ENCODE measurements at regions not wholly inside any gene's neighbourhood (a gene's known extent, or its start where the extent isn't known, plus 50 kb on each side); places are given as distances from the start of the nearest gene placed in this dataset.
"Not testable (repeated sequence)": the region's sequence is repeated elsewhere in the genome, so short reads cannot be mapped to it uniquely, and the experiment has no call there.

GRCh38 chr2:13289310-13289709 is 572.6 kb downstream of the TRIB2 start:
- H3K27ac ChIP-seq (ENCODE audit: low read length) = no peak overlapping the region
- no peak overlapping the region for H3K9ac ChIP-seq (ENCODE audit: low read length)
- no peaks in the 10 kb centered on the region for H3K36me3 ChIP-seq (replicated peaks; ENCODE audit: low read depth, low read length)
- H3K4me3 ChIP-seq (ENCODE audit: low read length) = no peak overlapping the region
- no peaks in the 10 kb centered on the region for H3K9me3 ChIP-seq (ENCODE audit: insufficient read depth, low read length)
- no peak for TF ChIP-seq CTCF (IDR thresholded peaks at IDR 0.05; ENCODE audit: low read depth, low read length)
- no peak for TF ChIP-seq EZH2phosphoT487 (IDR thresholded peaks at IDR 0.05; ENCODE audit: low read depth)
- no peaks in the 10 kb centered on the region for H4K20me1 ChIP-seq (ENCODE audit: insufficient read depth, low read length)
- H3K4me2 ChIP-seq (ENCODE audit: low read length) = no peak overlapping the region
- no peaks in the 10 kb centered on the region for H3K79me2 ChIP-seq (ENCODE audit: low read length)
- H2AFZ ChIP-seq (ENCODE audit: low read depth, low read length) = no peak overlapping the region
- peaks cover 10% of the 10 kb centered on the region for H3K4me1 ChIP-seq (ENCODE audit: low read length)
- no peaks in the 10 kb centered on the region for H3K27me3 ChIP-seq (ENCODE audit: low read depth, low read length)

- H3K27ac ChIP-seq (ENCODE audit: low read length); H4K20me1 ChIP-seq (ENCODE audit: insufficient read depth, low read length); H3K4me3 ChIP-seq (ENCODE audit: low read length); H3K9me3 ChIP-seq (ENCODE audit: insufficient read depth, low read length); H2AFZ ChIP-seq (ENCODE audit: low read depth, low read length); H3K4me2 ChIP-seq (ENCODE audit: low read length); H3K4me1 ChIP-seq (ENCODE audit: low read length); H3K79me2 ChIP-seq (ENCODE audit: low read length); H3K36me3 ChIP-seq (replicated peaks; ENCODE audit: low read depth, low read length); H3K9ac ChIP-seq (ENCODE audit: low read length); H3K27me3 ChIP-seq (ENCODE audit: low read depth, low read length): not testable (repeated sequence)
Measured at GRCh38 chr2:13308478-13308805, 591.7 kb downstream of the TRIB2 start.

- H3K9ac ChIP-seq (ENCODE audit: low read length) = no peak overlapping the region
- H3K4me2 ChIP-seq (ENCODE audit: low read length) = no peak overlapping the region
- TF ChIP-seq CTCF (IDR thresholded peaks at IDR 0.05; ENCODE audit: low read depth, low read length) = no peak
- no peak for TF ChIP-seq EZH2phosphoT487 (IDR thresholded peaks at IDR 0.05; ENCODE audit: low read depth)
- no peak overlapping the region for H3K4me3 ChIP-seq (ENCODE audit: low read length)
- no peaks in the 10 kb centered on the region for H3K27me3 ChIP-seq (ENCODE audit: low read depth, low read length)
- H3K9me3 ChIP-seq (ENCODE audit: insufficient read depth, low read length) = no peaks in the 10 kb centered on the region
- no peak overlapping the region for H2AFZ ChIP-seq (ENCODE audit: low read depth, low read length)
- no peaks in the 10 kb centered on the region for H4K20me1 ChIP-seq (ENCODE audit: insufficient read depth, low read length)
- H3K4me1 ChIP-seq (ENCODE audit: low read length) = peaks cover 8% of the 10 kb centered on the region
- no peak overlapping the region for H3K27ac ChIP-seq (ENCODE audit: low read length)
- no peaks in the 10 kb centered on the region for H3K79me2 ChIP-seq (ENCODE audit: low read length)
- no peaks in the 10 kb centered on the region for H3K36me3 ChIP-seq (replicated peaks; ENCODE audit: low read depth, low read length)
Measured at GRCh38 chr2:13308989-13309388, 592.3 kb downstream of the TRIB2 start.

- no peak overlapping the region for H3K4me3 ChIP-seq (ENCODE audit: low read length)
- no peaks in the 10 kb centered on the region for H3K9me3 ChIP-seq (ENCODE audit: insufficient read depth, low read length)
- no peak overlapping the region for H3K9ac ChIP-seq (ENCODE audit: low read length)
- H3K4me1 ChIP-seq (ENCODE audit: low read length) = peaks cover 15% of the 10 kb centered on the region
- no peaks in the 10 kb centered on the region for H3K27me3 ChIP-seq (ENCODE audit: low read depth, low read length)
- no peaks in the 10 kb centered on the region for H4K20me1 ChIP-seq (ENCODE audit: insufficient read depth, low read length)
- H3K27ac ChIP-seq (ENCODE audit: low read length) = no peak overlapping the region
- H3K4me2 ChIP-seq (ENCODE audit: low read length) = peak overlapping the region; percentile 37
- H3K79me2 ChIP-seq (ENCODE audit: low read length) = no peaks in the 10 kb centered on the region
- H2AFZ ChIP-seq (ENCODE audit: low read depth, low read length) = no peak overlapping the region
- H3K36me3 ChIP-seq (replicated peaks; ENCODE audit: low read depth, low read length) = no peaks in the 10 kb centered on the region
- TF ChIP-seq CTCF (IDR thresholded peaks at IDR 0.05; ENCODE audit: low read depth, low read length) (no peak), EZH2phosphoT487 (IDR thresholded peaks at IDR 0.05; ENCODE audit: low read depth) (no peak)
Measured at GRCh38 chr2:13332060-13332459, 615.3 kb downstream of the TRIB2 start.

- H3K4me3 ChIP-seq (ENCODE audit: low read length); H3K27ac ChIP-seq (ENCODE audit: low read length); H3K9me3 ChIP-seq (ENCODE audit: insufficient read depth, low read length); H3K4me2 ChIP-seq (ENCODE audit: low read length); H3K36me3 ChIP-seq (replicated peaks; ENCODE audit: low read depth, low read length); H3K27me3 ChIP-seq (ENCODE audit: low read depth, low read length); H3K9ac ChIP-seq (ENCODE audit: low read length); H3K79me2 ChIP-seq (ENCODE audit: low read length); H4K20me1 ChIP-seq (ENCODE audit: insufficient read depth, low read length); H2AFZ ChIP-seq (ENCODE audit: low read depth, low read length): not testable (repeated sequence)
- H3K4me1 ChIP-seq (ENCODE audit: low read length) = peaks cover 11% of the 10 kb centered on the region
Measured at GRCh38 chr2:13334071-13334470, 617.3 kb downstream of the TRIB2 start.

All from OCI-LY3 (cell line).